ENCODE measurements at regions not wholly inside any gene's neighbourhood (a gene's known extent, or its start where the extent isn't known, plus 50 kb on each side); places are given as distances from the start of the nearest gene placed in this dataset.
"Not testable (repeated sequence)": the region's sequence is repeated elsewhere in the genome, so short reads cannot be mapped to it uniquely, and the experiment has no call there.

GRCh38 chr20:40276301-40276700, 412.7 kb downstream of the MAFB start:
- no peaks in the 10 kb centered on the region for H3K27me3 Mint-ChIP-seq (ENCODE audit: low read depth)
- H3K4me3 Mint-ChIP-seq, result no peak overlapping the region
- no peaks in the 10 kb centered on the region for H3K4me1 Mint-ChIP-seq (ENCODE audit: low read depth)
- no peak overlapping the region for H3K27ac Mint-ChIP-seq
- H3K36me3 Mint-ChIP-seq (ENCODE audit: low read depth), result no peaks in the 10 kb centered on the region
- no peak for DNase-seq (ENCODE audit: low spot score)
- no peaks in the 10 kb centered on the region for H3K9me3 Mint-ChIP-seq

- Mint-ChIP-seq H3K4me3 (no peak overlapping the region), H3K4me1 (ENCODE audit: low read depth) (no peaks in the 10 kb centered on the region), H3K27me3 (ENCODE audit: low read depth) (no peaks in the 10 kb centered on the region), H3K36me3 (ENCODE audit: low read depth) (no peaks in the 10 kb centered on the region), H3K27ac (no peak overlapping the region), H3K9me3 (no peaks in the 10 kb centered on the region)
- no peak for DNase-seq (ENCODE audit: low spot score)
These were observed 413.3 kb downstream of the MAFB start for GRCh38 chr20:40275738-40276137.

GRCh38 chr20:40274912-40275533, 414.0 kb downstream of the MAFB start:
- Mint-ChIP-seq H3K27ac (no peak overlapping the region), H3K9me3 (no peaks in the 10 kb centered on the region), H3K4me1 (ENCODE audit: low read depth) (no peaks in the 10 kb centered on the region), H3K4me3 (no peak overlapping the region), H3K27me3 (ENCODE audit: low read depth) (no peaks in the 10 kb centered on the region), H3K36me3 (ENCODE audit: low read depth) (no peaks in the 10 kb centered on the region)
- DNase-seq (ENCODE audit: low spot score), result no peak

- not testable (repeated sequence) for DNase-seq (ENCODE audit: low spot score); H3K36me3 Mint-ChIP-seq (ENCODE audit: low read depth); H3K9me3 Mint-ChIP-seq; H3K27ac Mint-ChIP-seq; H3K4me1 Mint-ChIP-seq (ENCODE audit: low read depth); H3K4me3 Mint-ChIP-seq; H3K27me3 Mint-ChIP-seq (ENCODE audit: low read depth)
These were observed 419.8 kb downstream of the MAFB start for GRCh38 chr20:40269274-40269673.

GRCh38 chr20:40268321-40269075, 420.5 kb downstream of the MAFB start:
- Mint-ChIP-seq H3K36me3 (ENCODE audit: low read depth) (no peaks in the 10 kb centered on the region), H3K4me3 (no peak overlapping the region), H3K4me1 (ENCODE audit: low read depth) (no peaks in the 10 kb centered on the region), H3K9me3 (no peaks in the 10 kb centered on the region), H3K27ac (no peak overlapping the region), H3K27me3 (ENCODE audit: low read depth) (no peaks in the 10 kb centered on the region)
- no peak for DNase-seq (ENCODE audit: low spot score)

- no peak overlapping the region for H3K4me3 Mint-ChIP-seq
- H3K27ac Mint-ChIP-seq, result no peak overlapping the region
- peaks cover 7% of the 10 kb centered on the region for H3K4me1 Mint-ChIP-seq (ENCODE audit: low read depth)
- H3K27me3 Mint-ChIP-seq (ENCODE audit: low read depth), result no peaks in the 10 kb centered on the region
- no peaks in the 10 kb centered on the region for H3K36me3 Mint-ChIP-seq (ENCODE audit: low read depth)
- H3K9me3 Mint-ChIP-seq, result no peaks in the 10 kb centered on the region
- no peak for DNase-seq (ENCODE audit: low spot score)
These were observed 423.1 kb downstream of the MAFB start for GRCh38 chr20:40265825-40266533.

- no peaks in the 10 kb centered on the region for H3K9me3 Mint-ChIP-seq
- no peak for DNase-seq (ENCODE audit: low spot score)
- no peaks in the 10 kb centered on the region for H3K27me3 Mint-ChIP-seq (ENCODE audit: low read depth)
- no peaks in the 10 kb centered on the region for H3K36me3 Mint-ChIP-seq (ENCODE audit: low read depth)
- H3K27ac Mint-ChIP-seq, result no peak overlapping the region
- H3K4me3 Mint-ChIP-seq, result no peak overlapping the region
- H3K4me1 Mint-ChIP-seq (ENCODE audit: low read depth), result peaks cover 7% of the 10 kb centered on the region
These were observed 426.8 kb downstream of the MAFB start for GRCh38 chr20:40262219-40262618.

GRCh38 chr20:40258931-40259330, 430.1 kb downstream of the MAFB start:
- Mint-ChIP-seq H3K27ac (no peak overlapping the region), H3K27me3 (ENCODE audit: low read depth) (no peaks in the 10 kb centered on the region), H3K36me3 (ENCODE audit: low read depth) (no peaks in the 10 kb centered on the region), H3K9me3 (no peaks in the 10 kb centered on the region), H3K4me3 (no peak overlapping the region), H3K4me1 (ENCODE audit: low read depth) (peaks cover 7% of the 10 kb centered on the region)
- DNase-seq (ENCODE audit: low spot score), result no peak

GRCh38 chr20:40257763-40258162, 431.3 kb downstream of the MAFB start:
- no peaks in the 10 kb centered on the region for H3K36me3 Mint-ChIP-seq (ENCODE audit: low read depth)
- no peak for DNase-seq (ENCODE audit: low spot score)
- H3K27ac Mint-ChIP-seq, result no peak overlapping the region
- H3K9me3 Mint-ChIP-seq, result no peaks in the 10 kb centered on the region
- H3K4me1 Mint-ChIP-seq (ENCODE audit: low read depth), result peaks cover 7% of the 10 kb centered on the region
- no peak overlapping the region for H3K4me3 Mint-ChIP-seq
- no peaks in the 10 kb centered on the region for H3K27me3 Mint-ChIP-seq (ENCODE audit: low read depth)

- Mint-ChIP-seq H3K9me3 (no peaks in the 10 kb centered on the region), H3K27ac (no peak overlapping the region)
- no peak for DNase-seq (ENCODE audit: low spot score)
These were observed 433.7 kb downstream of the MAFB start for GRCh38 chr20:40255365-40255764.

GRCh38 chr20:40254023-40254772, 434.8 kb downstream of the MAFB start:
- no peak for DNase-seq (ENCODE audit: low spot score)
- no peak overlapping the region for H3K4me3 Mint-ChIP-seq
- no peaks in the 10 kb centered on the region for H3K36me3 Mint-ChIP-seq (ENCODE audit: low read depth)
- no peaks in the 10 kb centered on the region for H3K27me3 Mint-ChIP-seq (ENCODE audit: low read depth)
- no peaks in the 10 kb centered on the region for H3K4me1 Mint-ChIP-seq (ENCODE audit: low read depth)
- H3K27ac Mint-ChIP-seq, result no peak overlapping the region
- no peaks in the 10 kb centered on the region for H3K9me3 Mint-ChIP-seq

More at GRCh38 chr20:40255365-40255764, 433.7 kb downstream of the MAFB start:
- no peaks in the 10 kb centered on the region for H3K36me3 Mint-ChIP-seq (ENCODE audit: low read depth)
- no peaks in the 10 kb centered on the region for H3K27me3 Mint-ChIP-seq (ENCODE audit: low read depth)
- H3K4me3 Mint-ChIP-seq, result no peak overlapping the region
- H3K4me1 Mint-ChIP-seq (ENCODE audit: low read depth), result no peaks in the 10 kb centered on the region

- no peaks in the 10 kb centered on the region for H3K27me3 Mint-ChIP-seq (ENCODE audit: low read depth)
- H3K4me1 Mint-ChIP-seq (ENCODE audit: low read depth), result no peaks in the 10 kb centered on the region
- H3K4me3 Mint-ChIP-seq, result no peak overlapping the region
- H3K27ac Mint-ChIP-seq, result no peak overlapping the region
- H3K36me3 Mint-ChIP-seq (ENCODE audit: low read depth), result no peaks in the 10 kb centered on the region
- no peak for DNase-seq (ENCODE audit: low spot score)
- H3K9me3 Mint-ChIP-seq, result no peaks in the 10 kb centered on the region
These were observed 437.6 kb downstream of the MAFB start for GRCh38 chr20:40251284-40251932.

GRCh38 chr20:40249805-40250204, 439.2 kb downstream of the MAFB start:
- no peaks in the 10 kb centered on the region for H3K4me1 Mint-ChIP-seq (ENCODE audit: low read depth)
- H3K9me3 Mint-ChIP-seq, result no peaks in the 10 kb centered on the region
- DNase-seq (ENCODE audit: low spot score), result no peak
- H3K27ac Mint-ChIP-seq, result no peak overlapping the region
- H3K27me3 Mint-ChIP-seq (ENCODE audit: low read depth), result no peaks in the 10 kb centered on the region
- H3K36me3 Mint-ChIP-seq (ENCODE audit: low read depth), result no peaks in the 10 kb centered on the region
- no peak overlapping the region for H3K4me3 Mint-ChIP-seq

All from T-helper 2 cell treated with Interferon-gamma antibody and Interleukin-4, amounts not matched to agents 5 μg/mL and 100 μg/mL, for 36 hours (primary cell).